ENCODE measurements at regions not wholly inside any gene's neighbourhood (a gene's known extent, or its start where the extent isn't known, plus 50 kb on each side); places are given as distances from the start of the nearest gene placed in this dataset.

DNA sequence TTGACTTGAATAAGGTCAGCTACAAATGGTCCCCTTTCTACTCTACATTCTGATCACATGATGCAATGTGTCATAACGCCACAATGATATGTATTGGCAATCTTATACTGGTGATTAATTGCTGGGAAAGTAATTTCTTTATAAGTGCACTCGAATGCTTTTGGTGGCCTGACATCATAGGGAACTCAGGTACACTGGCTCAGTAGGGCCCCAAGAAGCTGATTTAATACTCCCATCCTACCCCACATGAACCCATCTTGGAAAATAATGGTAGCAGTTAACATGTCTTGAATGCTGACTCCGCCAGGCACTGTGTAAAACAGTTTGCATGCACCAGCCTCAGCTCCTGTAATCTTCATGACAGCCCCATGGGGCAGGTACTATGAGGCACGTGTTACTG, 186.9 kb downstream of the SNX10 start:
- Histone ChIP-seq H3K9ac (ENCODE audit: extremely low read depth, low read length, poor library complexity, severe bottlenecking) (no peak overlapping the region), H3K9me3 (ENCODE audit: control insufficient read depth, low read length) (no peaks in the 10 kb centered on the region), H3K36me3 (ENCODE audit: control insufficient read depth, insufficient read depth, low read length) (no peaks in the 10 kb centered on the region), H3K27ac (ENCODE audit: low read depth, low read length) (no peak overlapping the region), H3K27me3 (ENCODE audit: control insufficient read depth, insufficient read depth, low read length, poor library complexity, severe bottlenecking) (no peaks in the 10 kb centered on the region), H3K4me3 (ENCODE audit: low read length) (no peak overlapping the region), H3K4me1 (ENCODE audit: control insufficient read depth, insufficient read depth, low read length) (no peaks in the 10 kb centered on the region)
- no peak for DNase-seq
- peaks cover 18% of the 10 kb centered on the region for H3K27me3 Mint-ChIP-seq (ENCODE audit: insufficient read depth)
- H3K4me1 Mint-ChIP-seq, result peaks cover 6% of the 10 kb centered on the region
- H3K9me3 Mint-ChIP-seq, result no peaks in the 10 kb centered on the region
- H3K4me3 Mint-ChIP-seq, result no peak overlapping the region
- H3K27ac Mint-ChIP-seq, result no peak overlapping the region
- 91 to 100% methylated on average over 2 to 4 of the region's 4 CpGs for WGBS, 2 experiments (ENCODE audit: insufficient coverage in 1 of 2, insufficient read length in 1 of 2)
- no peaks in the 10 kb centered on the region for H3K36me3 Mint-ChIP-seq (ENCODE audit: low read depth)
- no peak for TF ChIP-seq CTCF (conservative IDR thresholded peaks at IDR 0.05)

GRCh38 chr7:26479581-26479980, 187.9 kb downstream of the SNX10 start:
- H3K9me3 ChIP-seq (ENCODE audit: control insufficient read depth, low read length), result no peaks in the 10 kb centered on the region
- Mint-ChIP-seq H3K4me3 (no peak overlapping the region), H3K27ac (no peak overlapping the region), H3K36me3 (ENCODE audit: low read depth) (no peaks in the 10 kb centered on the region), H3K9me3 (peaks cover 3% of the 10 kb centered on the region), H3K4me1 (peaks cover 6% of the 10 kb centered on the region), H3K27me3 (ENCODE audit: insufficient read depth) (peaks cover 18% of the 10 kb centered on the region)
- H3K4me1 ChIP-seq (ENCODE audit: control insufficient read depth, insufficient read depth, low read length), result no peaks in the 10 kb centered on the region
- H3K27me3 ChIP-seq (ENCODE audit: control insufficient read depth, insufficient read depth, low read length, poor library complexity, severe bottlenecking), result no peaks in the 10 kb centered on the region
- H3K9ac ChIP-seq (ENCODE audit: extremely low read depth, low read length, poor library complexity, severe bottlenecking), result no peak overlapping the region
- H3K27ac ChIP-seq (ENCODE audit: low read depth, low read length), result no peak overlapping the region
- no peak for DNase-seq
- no peak for TF ChIP-seq CTCF (conservative IDR thresholded peaks at IDR 0.05)
- H3K4me3 ChIP-seq (ENCODE audit: low read length), result no peak overlapping the region
- no peaks in the 10 kb centered on the region for H3K36me3 ChIP-seq (ENCODE audit: control insufficient read depth, insufficient read depth, low read length)
- WGBS, 2 experiments (ENCODE audit: insufficient coverage in 1 of 2, insufficient read length in 1 of 2), result 88 to 89% methylated on average over 3 of the region's 3 CpGs

DNA sequence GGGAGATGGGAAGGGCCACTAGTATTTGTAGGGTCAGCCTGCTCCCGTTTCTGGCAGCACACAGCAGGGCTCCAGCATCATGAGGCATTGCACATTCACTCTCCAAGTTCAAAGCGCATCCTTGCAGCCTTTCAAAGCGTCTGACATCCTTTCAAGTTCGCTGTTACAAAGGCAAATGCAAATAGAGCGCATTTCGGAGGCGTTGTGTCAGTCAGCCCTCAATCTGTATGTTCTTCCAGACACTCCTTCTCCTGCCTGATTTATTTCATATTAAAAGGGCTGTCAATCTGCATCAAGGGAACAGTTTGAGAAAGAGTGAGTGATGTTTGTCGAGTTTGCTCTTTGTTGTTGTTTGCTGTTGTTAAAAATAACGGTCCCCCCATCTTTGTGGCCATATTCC, 188.5 kb downstream of the SNX10 start:
- no peak overlapping the region for H3K27ac ChIP-seq (ENCODE audit: low read depth, low read length)
- no peaks in the 10 kb centered on the region for H3K4me1 ChIP-seq (ENCODE audit: control insufficient read depth, insufficient read depth, low read length)

More for the DNA sequence above, 188.5 kb downstream of the SNX10 start:
- DNase-seq, result no peak
- H3K9me3 ChIP-seq (ENCODE audit: control insufficient read depth, low read length), result no peaks in the 10 kb centered on the region
- Mint-ChIP-seq H3K9me3 (peaks cover 3% of the 10 kb centered on the region), H3K36me3 (ENCODE audit: low read depth) (no peaks in the 10 kb centered on the region), H3K27me3 (ENCODE audit: insufficient read depth) (peaks cover 16% of the 10 kb centered on the region), H3K4me1 (peaks cover 6% of the 10 kb centered on the region), H3K4me3 (no peak overlapping the region), H3K27ac (no peak overlapping the region)
- H3K27me3 ChIP-seq (ENCODE audit: control insufficient read depth, insufficient read depth, low read length, poor library complexity, severe bottlenecking), result no peaks in the 10 kb centered on the region
- WGBS, 2 experiments (ENCODE audit: insufficient coverage in 1 of 2, insufficient read length in 1 of 2), result 30 to 43% methylated on average over 2 to 9 of the region's 9 CpGs
- TF ChIP-seq CTCF (conservative IDR thresholded peaks at IDR 0.05), result no peak
- no peak overlapping the region for H3K4me3 ChIP-seq (ENCODE audit: low read length)
- no peaks in the 10 kb centered on the region for H3K36me3 ChIP-seq (ENCODE audit: control insufficient read depth, insufficient read depth, low read length)
- no peak overlapping the region for H3K9ac ChIP-seq (ENCODE audit: extremely low read depth, low read length, poor library complexity, severe bottlenecking)
